ENCODE measurements at regions not wholly inside any gene's neighbourhood (a gene's known extent, or its start where the extent isn't known, plus 50 kb on each side); places are given as distances from the start of the nearest gene placed in this dataset.

DNA sequence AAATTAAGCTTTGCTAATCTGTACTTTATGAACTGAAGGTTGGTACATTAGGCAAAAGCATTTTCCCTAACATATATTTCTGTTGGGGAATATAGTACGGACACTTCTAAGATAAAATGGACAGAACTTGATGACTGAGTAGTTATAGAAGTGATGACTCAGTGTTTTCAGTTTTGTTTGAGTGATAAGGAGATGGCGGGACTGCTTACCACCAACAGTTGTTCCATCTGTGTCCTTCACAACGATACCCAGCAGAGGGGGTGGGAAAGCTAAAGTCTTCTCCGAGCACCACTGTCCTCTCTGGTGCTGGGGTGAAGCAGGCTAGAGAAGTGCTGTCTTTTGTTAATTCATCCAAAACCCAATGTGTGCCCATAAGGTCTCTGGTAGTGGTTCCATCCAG is 195.8 kb downstream of the CD47 start:
- DNase-seq: no peak

- DNase-seq: peak; percentile 97
Observed at GRCh38 chr3:107892955-107893624, 197.7 kb downstream of the CD47 start.

GRCh38 chr3:107884719-107885460 is 205.9 kb downstream of the CD47 start:
- DNase-seq: peak; percentile 47

DNA sequence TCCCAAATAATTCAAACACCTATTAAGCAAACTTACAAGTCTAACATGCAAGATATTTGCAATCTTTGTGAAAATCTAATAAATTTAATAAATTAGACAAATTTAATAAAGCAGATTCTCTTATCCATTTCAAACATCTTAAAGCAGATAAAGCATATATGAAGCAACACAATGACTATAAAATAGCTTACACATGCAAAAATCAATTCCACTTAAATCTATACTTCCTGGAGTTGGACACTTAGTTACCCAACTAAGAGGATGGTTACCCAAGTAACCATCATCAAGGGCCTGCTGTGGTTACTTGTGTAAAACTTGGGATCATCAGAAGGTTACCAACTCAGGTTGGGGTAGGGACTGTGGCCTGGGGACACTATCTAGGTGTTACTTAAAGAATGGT is 206.8 kb downstream of the CD47 start:
- DNase-seq: no peak

DNA sequence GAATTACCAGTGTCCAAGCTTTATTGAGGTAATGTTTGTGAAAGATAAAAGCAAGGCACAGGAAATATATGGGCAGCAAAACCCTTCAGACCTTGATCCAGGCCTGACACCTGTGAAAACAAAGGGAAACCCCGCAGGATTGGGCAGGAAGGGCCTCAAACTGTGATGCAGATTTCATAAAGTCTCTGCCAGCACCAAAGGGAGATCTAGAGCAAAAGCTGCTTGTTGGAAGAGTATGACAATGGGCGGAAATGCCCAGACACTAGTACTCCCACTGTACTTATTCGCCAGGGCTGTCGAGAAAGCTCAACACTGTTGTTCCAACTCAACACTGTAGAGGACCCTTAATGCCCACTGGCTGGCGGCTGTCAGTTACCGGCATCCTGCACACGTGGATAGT is 207.9 kb downstream of the CD47 start:
- DNase-seq: no peak

DNA sequence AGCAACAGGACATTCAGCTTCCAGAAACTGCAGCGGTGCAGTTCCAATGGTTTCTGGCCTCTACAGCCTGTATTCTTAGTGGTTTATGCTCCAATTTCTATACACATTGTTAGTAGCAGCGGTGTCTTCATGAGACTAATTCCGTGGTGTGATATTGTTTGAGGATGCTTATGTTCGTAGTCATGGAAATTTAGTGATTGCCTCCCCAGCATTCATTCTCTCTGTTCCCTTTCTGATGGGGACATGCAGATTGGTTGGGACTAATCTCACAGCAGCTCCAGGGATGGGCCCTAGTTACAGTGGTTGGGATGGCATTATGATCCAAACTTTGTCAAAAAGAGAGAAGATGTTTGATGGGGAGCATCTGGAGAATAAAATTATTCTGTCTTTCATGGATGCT is 208.6 kb downstream of the CD47 start:
- DNase-seq: no peak

DNA sequence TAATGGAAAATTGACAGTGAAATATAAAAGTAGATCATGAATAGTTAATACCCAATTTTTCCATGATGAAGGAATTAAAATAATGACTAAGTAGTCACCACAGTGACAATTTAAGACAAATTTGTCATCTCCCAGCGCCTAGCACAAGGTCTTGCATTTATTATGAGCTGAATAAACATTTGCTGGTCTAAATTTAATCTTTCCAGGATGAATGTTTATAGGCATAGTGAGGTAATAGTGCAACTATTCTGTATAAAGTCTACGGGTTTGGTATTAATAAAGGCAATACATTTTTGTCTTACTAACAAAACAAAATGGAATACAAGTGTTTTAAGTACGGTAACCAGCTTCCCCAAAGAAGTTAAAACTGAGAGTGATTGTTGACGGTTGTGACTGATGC is 209.3 kb downstream of the CD47 start:
- DNase-seq: no peak

DNA sequence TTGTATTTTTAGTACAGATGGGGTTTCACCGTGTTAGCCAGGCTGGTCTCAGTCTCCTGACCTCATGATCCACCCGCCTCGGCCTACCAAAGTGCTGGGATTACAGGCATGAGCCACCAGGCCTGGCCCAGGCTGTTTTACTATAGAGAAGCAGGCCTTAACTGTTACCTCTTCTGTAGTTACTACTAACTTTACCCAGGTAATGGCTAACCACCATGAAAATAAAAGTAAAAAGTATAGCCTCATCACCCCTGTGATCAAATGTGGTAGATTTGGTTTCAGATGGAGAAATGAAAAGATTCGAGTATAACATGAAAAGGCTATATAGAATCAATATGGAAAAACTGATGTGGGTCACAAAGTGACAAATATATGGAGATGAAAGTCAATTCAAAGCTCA is 210.1 kb downstream of the CD47 start:
- DNase-seq: no peak

DNA sequence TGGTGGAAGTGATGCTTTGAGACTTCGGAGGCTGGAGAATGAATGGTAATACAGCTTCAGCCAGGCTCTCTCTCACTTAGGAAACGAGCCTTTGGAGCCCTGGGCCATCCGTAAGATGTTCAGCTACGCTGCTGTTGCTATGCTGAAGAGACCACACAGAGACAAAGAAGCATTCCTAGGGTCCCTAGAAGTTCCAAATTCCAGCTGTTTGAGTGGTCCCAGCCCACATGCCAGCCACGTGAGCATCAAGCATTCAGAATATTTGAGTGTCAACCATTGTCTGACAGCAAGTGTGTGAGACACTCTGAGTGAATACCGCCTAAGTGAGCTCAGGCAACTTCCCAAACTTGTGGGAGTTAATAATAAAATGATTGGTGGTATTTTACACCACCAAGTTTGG is 212.9 kb downstream of the CD47 start:
- no peak for DNase-seq

- DNase-seq: peak; percentile 92
Observed at GRCh38 chr3:107870943-107871638, 219.7 kb downstream of the CD47 start.

- no peak for DNase-seq
Observed at GRCh38 chr3:107870096-107870495, 220.7 kb downstream of the CD47 start.

DNA sequence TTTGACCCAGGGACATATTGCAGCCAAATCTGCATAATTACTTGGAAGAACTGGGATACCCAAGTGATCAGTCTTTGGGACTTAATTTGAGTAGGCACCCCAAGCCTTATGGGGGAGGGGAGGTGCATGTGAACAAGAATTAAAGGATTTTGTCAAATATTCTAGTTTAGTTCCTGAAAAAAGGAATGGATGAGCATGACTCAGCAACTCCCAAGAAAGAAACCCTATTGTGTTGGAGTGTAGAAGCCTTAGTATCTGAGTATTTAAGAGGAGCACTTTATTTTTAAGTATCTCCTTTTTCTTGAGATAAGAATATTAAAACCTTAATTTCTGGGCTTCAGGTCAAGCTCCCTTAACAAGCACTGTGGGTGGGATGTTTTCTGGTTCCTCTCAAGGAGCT is 222.4 kb downstream of the CD47 start:
- DNase-seq: no peak

GRCh38 chr3:107861904-107862303 is 228.9 kb downstream of the CD47 start:
- DNase-seq: peak; percentile 21

DNA sequence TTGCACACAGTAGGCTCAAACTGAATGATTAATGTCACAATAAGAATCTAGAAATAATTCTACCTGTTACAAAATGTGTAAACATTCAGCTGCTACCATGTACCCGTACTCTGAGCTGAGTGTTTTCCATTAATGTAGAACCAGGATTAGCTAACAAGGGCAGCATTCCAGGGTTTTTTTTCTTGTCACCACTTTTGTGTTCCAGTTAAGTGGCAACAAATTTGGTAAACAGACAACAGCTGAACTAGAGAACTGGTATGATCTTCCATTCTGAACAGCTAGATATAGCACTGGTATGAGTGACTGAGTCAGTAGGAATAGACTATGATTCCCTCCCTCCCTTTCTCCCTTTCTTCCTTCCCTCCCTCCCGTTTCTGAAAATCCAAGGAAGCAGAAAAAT is 229.4 kb downstream of the CD47 start:
- no peak for DNase-seq
